ENCODE measurements at regions not wholly inside any gene's neighbourhood (a gene's known extent, or its start where the extent isn't known, plus 50 kb on each side); places are given as distances from the start of the nearest gene placed in this dataset.

DNA sequence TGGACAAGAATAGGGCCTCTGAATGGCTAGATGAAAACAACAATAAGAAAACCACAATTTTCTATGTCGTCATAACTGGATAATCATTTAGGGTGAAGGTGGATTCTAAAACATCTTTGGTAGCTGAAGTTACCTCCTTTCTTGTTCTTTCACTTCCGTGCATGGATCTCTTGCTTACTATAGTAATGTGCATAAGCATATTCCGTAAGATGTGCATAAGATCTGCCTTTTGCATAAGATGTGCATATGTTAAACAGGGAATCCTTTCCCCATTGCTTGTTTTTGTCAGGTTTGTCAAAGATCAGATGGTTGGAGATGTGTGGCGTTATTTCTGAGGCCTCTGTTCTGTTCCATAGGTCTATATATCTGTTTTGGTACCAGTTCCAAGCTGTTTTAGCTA, 353.6 kb downstream of the MTX2 start:
- no peak for DNase-seq

DNA sequence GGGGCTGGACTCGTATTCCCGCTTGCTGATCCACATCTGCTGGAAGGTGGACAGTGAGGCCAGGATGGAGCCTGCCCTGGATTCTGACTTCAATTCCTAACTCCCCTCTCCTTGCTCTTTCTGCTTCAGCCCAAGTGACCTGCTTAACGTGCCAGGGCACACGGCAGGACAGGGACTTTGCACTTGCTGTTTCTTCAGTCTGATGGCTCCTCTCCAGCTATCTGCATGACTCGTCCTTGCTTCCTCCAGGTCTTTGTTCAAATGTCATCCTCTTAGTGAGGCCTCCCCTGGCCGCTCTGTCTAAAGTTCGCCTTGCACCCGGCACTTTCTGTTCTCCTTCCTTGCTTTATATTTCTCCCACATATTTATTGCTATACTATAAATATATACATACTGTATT, 357.6 kb downstream of the MTX2 start:
- no peak for DNase-seq

DNA sequence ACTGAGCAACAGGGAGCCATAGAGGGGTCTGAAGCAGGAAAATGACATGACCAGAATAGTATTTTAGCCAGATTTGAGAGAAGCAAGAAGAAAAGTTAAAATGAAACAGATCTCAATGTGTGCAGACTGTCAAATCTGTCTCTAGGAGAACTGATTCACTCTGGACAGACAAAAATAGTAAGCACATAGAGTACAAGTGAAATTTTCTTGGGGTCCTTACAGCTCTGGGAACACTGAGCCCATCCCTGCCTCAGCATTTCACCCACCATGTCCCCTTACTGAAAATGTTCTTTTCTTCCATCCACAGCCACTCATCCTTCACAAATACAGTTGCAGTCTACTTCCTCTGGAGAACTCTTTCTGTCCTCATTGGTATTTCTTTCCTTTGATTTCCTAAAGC, 359.2 kb downstream of the MTX2 start:
- no peak for DNase-seq

DNA sequence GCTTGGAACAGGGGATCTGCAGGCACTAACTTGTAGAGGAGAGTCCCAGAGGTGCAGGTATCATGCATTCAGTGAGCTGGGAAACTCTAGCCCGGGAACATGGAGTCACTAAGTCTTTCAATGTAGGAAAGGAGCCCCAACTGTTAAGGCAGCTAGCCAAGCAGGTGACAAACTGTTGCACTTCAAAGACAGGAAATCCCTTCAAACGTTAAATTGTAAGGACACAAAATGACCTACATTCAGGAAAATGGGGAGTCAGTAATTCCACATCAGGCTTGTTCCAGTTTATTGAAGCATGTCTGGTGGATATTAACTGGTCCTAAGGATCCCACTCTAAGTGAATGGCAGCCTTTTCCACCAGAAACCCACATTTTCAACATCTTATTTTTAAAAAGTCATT, 364.5 kb downstream of the MTX2 start:
- no peak for DNase-seq

DNA sequence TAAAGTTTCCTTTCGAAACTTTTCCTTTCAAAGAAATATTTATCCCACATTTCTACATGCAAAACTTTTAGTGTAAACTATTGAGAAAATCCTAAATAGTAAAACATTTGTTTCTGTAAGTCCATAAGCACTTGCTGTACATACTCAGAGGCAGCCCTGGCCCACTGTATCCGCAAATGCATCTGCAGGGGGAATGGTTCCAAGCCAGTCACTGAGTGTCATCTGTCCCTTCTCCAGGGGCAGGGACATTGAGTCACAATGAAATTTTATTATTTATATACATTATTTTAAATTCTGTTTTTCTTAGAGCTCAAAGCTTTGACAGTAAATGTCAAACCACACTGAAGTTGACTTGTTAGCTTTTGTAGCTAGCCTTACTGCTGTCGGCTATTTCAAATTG, 367.2 kb downstream of the MTX2 start:
- no peak for DNase-seq

DNA sequence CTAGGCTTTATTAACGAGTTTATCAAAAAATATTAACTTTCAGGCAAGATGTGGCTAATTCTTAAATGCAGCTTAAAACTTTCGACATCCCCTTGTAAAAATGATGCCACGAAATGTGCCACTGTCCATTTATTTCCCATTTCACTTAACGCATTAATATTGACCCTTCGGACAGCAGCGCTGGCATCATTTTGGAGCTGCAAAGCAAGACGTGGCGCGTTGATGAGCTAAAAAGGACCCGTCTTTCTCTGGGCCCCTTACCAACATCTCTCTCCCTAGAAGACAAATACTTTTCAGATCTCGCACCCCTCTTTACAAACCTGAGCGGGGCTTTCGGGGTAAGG, 367.9 kb downstream of the MTX2 start:
- no peak for DNase-seq

DNA sequence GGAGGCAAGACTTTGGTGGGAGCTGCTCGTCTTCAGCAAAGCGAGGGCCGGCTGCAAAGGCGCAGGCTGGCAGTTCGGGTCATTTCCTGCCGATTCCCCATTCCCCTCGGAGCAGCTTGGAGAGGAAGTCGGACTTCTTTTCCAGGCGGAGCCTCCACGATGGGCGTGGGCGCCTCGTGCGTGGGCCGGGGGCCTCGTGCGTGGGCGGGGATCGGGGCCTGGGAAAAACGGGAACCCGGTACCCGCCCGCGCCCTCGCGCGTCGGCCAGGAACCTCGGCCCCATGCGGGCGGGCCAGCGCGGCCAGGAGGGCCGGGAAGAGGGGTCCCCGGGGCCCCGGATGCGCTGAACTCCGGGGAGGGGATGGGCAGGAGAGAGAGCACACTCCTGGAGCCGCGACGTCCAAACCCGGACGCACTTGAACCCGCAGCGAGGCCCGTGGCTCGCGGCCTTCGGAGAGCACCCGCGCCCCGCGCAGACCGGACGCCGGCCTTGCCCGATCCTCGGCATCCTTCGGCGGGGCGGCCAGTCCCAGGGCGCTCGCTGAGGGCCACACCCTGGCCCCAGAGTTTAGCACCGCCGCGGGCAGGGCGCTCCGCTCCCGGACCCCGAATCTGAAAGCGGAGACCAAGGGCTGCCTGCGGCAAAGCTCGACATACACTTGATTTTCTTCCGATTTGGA, 368.4 kb downstream of the MTX2 start:
- no peak for DNase-seq

DNA sequence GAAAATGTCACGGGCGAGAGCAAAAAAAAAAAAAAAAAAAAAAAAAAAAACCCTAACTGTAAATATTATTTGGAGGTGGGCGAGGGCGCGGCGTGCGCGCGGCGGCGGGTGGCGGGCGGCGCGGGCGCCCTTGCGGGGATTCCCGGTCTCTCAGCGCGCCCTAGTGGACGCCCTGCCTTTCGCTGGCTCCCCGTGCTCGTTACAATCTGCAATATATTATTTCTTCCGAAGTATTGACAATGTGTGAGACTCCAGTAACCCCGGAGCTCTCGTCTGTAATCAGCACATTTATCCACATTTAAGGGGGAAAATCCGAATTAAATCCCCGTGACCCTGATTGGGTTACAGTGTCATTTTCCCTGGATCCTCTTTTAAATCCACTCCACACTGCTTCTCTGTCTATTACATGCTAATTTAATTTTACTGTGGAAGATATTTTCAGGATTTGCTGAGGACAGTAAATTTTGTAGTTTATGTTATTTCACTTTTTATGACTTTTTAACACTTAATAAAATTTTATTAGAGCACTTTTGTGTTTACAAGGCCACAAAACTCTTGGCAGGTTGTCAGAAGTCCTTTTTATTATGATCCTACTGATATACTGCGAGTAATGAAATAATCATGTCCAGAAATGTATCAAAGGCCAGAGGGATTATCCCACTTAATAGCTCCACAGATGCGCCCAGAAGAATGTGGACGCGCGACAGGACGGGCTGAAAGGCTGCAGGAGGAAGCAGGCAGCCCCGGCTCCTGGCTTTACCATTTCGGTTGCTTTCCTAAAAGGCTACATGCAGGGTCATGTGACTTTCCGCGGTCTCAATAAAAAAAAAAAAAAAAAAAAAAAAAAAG, 369.1 kb downstream of the MTX2 start:
- peak; percentile 22 for DNase-seq

DNA sequence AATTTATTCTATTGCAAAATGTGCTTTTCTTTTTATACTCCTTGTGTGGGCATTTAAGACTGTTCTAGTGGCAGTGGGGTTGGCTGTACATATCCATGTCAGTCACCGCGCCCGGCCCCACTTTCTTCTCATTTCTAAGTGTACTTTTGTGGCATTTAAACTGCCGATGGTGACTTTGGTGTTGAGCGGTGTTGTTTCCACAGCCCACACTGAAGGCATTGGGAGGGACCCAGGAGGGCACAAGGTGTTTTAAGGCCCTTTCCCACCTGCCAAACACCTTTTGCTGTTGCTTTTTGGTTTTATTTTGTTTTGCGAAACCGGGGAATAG, 369.7 kb downstream of the MTX2 start:
- DNase-seq = no peak

DNA sequence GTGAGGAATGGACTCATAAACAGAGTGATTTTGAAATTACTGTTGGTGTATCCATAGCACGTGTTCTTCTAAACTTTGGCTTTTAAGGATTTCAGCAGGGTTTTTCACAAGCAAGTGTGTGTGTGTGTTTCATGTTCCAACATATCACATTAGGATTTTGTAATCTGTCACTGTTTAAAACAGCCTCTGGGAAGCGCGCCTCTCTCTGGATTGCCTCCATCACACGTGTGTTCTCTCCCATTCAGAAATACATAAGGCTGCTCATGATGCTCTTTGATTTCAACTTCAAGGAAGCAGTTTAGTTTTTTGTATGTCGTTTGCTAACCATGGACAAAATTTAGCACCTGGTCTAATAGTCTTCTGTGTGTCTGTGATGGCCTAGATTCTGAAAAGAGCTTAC, 370.4 kb downstream of the MTX2 start:
- no peak for DNase-seq

DNA sequence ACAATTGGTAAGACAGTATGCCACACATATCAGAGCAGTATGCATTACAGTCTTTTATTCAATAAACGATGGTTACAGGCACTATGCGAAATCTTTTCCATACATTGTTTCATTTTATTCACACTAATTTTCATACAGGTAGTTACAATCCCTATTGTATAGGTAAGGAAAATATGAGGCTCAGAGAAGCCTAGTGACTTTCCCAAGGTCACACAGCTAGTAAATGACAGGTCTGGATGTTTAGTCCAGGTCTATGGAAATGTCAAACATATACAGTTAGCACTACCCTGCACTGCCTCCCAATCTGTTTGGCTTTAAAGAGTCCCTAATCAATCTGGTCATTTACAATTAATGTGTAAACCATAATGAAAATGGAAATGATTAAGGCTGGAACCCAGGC, 372.2 kb downstream of the MTX2 start:
- no peak for DNase-seq

DNA sequence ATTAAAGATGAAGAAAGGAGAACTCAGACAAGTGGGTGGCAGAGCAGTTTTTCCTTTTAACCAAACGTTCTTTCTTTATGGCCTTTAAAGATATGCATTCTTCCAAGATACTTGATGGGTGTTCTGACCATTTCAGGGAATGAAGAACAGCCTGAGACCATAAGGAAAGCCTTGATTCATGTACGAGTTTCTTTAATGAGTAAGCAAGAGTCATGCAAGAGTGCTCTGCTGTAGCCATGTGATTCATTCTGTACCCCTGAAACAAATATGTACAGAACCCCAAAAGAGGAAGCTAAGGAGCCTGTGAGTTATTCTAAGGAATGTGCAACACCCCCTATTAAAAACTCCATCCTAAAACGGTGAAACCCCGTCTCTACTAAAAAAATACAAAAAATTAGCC, 372.8 kb downstream of the MTX2 start:
- DNase-seq = no peak

DNA sequence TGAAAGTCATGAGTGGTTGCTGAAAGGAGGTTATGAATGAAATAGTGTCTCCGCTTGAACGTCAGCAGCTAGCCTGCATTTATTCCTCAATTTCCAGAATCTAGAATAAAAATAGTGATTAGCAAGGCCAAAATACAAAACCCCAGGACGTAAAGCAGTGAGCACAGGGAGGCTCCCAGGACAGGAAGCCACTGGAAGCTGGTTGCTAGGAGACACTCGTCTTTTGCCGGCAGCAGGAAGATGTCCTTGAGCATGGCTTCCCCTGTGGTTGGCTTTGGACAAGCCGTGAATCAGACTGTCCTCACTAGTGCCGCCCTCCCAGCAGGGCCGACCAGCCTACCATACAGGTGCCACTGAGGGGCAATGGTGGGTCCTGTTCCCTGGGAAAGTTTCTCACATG, 374.4 kb downstream of the MTX2 start:
- no peak for DNase-seq

DNA sequence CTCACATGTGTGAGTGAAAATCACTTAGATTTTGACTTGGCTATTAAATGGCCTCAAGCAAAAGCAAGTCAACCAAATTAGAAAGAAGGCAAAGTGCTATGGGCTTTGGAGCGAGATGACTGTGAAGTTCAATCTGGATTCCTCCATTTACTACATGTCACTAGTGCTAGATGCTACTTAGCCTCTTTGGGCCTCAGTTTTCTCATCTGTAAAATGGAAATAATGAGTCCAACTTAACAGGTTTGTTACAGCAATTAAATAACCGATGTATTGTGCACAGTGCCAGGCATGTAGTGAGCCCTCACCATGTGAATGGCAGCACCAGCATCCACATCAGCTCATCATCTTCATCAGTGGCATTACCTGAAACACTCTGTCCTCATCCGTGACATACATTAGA, 376.3 kb downstream of the MTX2 start:
- DNase-seq = no peak

DNA sequence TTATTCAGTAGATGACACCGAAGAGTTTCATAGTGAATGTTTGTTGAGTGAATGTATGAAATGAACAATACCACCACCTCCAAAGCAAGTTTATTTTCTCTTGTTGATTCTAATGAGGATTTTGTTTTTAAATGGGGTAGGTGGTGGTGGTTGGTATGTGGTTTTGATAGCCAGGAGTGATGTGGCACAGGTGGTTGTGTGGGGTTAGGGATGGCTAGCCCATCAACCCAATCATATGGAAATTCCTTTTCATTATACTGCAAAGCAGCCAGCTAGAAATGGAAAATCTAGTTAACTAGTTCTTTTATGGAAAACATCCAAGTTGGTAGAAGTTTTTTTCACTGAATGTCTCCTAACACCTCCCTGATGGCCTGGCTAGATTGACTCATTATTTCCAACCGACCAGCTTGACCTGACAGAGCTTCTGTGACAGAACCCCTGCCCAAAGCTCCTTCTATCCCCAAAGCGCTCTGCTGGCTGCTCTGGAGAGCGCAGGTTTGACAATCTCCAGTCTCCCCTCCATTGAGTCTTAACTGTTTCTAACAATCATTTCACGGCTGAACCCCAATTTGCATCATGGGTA, 376.9 kb downstream of the MTX2 start:
- DNase-seq = no peak

DNA sequence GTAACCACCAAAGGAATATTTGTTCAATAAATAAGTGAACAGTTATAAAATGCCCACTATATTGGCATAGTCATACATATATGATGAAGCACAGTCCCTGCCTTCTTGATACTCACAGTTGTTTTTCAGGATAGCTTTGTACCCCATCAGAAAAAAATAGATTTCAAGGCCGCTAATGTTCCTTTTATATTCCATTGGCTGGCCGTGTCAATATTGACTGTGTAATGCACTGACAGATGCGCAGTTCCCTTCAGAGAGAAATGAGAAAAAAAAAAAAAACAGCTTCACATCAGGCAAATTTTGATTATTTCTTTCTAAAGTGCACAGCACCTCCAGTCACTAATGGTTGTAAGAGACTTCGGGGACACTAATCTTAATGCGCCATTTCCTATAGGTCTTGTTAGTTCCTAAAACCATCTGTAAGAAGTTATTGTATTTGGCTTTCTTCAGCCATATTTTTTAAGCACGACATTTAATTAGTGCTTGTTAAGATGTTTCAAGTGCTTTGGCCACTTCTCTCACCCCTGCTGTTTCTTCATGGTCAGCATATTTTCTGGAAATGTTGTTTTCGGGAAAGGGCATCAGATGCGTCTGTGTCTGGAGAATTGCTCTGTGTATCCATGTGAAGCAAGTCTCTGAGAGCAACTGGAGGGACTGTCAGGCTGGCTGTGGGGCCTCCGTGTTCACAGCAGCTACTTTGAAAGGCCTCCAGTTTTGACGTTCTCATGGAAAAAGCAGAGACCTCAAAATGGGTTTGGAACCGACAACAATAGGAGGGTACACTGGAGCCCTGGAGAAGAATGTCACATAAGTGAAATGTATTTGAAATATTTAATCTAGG, 378.3 kb downstream of the MTX2 start:
- DNase-seq = no peak

DNA sequence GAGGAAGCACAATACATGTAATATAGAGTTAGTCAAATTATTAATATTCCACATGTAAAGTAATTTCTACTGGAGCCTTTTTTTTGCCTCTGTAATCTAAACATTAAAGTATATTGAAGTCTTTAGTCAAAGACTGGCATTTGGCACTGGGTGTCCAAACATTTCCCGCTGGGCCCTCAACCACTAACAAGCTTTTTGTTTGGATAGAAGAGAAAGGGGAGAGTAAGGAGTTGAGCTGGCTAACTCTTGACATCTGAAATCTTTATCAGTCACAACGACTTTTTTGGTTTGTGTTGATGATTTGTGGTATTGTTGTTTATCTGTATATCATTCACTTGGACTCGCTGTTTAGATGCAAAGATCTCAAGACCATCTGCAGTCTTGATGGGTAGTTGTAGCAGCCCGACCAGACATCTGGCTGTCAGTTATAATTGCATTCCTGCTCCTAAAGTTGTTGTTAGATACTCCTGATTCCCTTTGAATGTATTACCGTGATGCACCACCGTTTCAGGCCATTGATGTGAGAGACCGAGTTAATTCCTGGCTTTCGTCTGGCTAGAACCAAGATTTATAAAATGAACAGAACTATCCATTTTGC, 379.6 kb downstream of the MTX2 start:
- DNase-seq = no peak

DNA sequence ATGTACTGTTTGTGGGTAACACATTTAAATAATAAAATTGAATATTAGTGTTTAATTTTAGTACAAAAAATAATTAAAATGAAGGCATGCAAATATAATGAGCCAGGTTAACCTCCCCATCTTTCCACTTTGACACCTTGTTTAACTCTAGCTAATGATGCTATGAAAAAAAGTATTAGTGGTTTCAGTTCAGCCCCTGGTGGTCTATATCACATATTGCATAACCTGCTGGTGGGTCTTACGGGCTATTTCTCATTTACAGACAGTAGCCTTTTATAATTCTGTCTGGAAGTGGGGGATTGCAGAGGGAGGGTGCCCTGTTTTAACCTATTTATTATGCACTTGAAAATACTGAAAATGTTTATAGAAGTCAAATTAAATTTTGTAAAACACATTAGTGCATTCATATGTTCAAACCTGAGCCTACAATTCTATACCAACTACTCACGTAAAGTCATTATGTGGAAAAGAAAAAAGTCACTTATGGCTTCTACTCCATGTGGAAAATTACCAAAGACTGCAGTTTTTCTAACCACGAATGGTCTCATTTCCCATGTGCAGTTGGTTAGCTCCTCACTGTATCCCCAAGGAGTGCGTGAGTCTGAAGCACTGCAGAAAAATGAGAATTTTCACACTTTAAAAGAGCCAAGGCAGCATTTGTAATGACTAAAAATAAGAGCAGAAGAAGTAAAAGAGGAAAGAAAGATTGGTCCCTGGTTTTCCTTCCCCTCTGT, 381.0 kb downstream of the MTX2 start:
- DNase-seq = no peak

DNA sequence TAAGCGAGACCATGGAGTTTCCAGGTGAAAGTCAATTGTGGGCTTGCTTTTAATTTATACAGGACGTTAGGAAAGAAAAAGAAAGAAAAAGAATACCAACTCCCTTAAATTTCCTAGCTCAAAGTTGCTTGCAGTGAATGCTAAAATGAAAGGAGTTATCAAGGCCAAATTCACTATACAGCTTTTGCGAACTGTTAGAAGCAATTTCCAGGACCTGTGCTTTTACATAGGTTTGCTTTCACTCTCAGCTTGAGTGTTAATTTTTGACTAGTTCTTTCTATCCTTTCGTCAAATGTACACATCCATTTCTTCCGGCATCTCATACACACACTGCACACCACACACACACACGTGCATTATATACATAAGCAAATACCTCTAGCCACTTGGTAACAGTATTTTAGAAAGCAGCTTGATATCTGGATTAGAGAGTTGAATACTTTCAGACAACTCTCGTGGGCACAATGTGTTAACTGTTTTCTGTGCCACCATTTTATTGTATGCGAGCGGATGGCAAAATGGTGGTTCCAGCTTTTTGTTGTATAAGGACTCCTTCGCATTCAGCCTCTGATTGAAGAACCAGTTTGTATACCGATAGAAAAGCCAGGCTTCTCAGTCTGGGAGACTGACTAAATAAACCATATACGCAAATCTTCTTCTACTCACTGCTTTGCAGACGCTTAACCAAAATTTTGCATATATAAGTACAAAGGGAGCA, 381.8 kb downstream of the MTX2 start:
- DNase-seq = no peak

DNA sequence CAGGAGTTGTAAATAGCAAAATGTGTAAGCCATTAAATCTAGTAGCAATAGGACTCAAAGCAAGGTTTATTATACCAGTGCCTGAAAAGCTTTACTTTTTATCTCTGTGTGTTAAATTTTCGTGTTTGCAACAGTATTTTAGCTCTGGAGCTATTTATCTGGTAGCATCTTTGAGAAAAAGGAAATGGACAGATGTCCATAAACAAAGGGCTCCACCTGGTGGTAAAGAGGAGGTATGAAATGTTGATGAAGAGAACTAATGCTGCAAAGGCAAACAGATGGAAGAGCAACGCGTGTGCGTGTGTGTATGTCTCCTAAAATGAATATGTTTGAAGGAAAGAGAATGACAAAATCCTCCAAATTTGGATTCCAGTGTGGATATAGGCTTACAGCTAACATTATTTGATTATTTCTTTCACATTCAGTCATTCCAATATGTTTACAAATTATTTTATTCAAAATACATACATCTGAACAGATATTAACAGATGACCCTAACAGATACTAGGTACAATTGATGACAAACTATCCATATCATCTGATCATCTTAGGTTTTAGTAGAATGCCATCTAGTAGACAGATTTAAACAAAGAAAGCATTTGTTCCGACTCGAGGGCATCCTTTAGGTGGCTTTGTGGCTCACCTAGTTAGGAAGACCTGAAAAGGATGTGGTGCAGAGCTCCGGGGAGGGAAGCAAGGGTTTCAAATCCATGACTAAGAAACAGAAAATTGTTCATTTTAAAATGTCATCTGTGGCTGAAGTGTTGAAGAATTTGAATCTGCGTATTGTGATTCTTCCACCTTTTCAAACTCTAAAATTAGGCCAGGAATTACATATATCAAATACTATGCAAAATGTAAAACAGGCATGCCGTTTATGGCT, 383.3 kb downstream of the MTX2 start:
- DNase-seq = no peak
